CD4-positive, alpha-beta T cell treated with Interleukin-17A for 4 hours (primary cell): ENCODE measurements at regions not wholly inside any gene's neighbourhood (a gene's known extent, or its start where the extent isn't known, plus 50 kb on each side); places are given as distances from the start of the nearest gene placed in this dataset.
"Not testable (repeated sequence)": the region's sequence is repeated elsewhere in the genome, so short reads cannot be mapped to it uniquely, and the experiment has no call there.

Experiments
- DNase-seq: peaks from one replicate; pipeline ENCODE4 v3.0.0-alpha.2; 2020; ENCODE audit warnings: mixed read lengths

DNA sequence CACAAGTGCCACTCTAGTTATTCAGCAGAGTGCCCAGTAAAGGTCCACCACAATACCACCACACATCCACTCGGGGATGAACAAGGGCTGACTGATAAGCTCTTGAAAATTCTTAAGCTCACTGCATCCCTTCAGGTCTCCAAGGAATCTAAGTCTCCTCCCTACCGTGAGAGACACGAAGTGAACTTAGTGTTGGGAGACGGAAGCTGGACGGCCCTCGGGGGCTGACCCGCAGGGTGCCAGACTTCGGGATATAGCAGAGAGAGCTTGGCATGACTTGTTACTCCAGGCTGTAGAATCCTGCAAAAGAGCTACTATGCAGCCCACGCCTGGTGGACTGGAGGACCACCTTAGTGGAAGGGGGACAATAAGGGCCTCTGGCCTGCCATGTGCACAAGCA lies 75.1 kb downstream of the LYZL1 start:
- not testable (repeated sequence) for DNase-seq

DNA sequence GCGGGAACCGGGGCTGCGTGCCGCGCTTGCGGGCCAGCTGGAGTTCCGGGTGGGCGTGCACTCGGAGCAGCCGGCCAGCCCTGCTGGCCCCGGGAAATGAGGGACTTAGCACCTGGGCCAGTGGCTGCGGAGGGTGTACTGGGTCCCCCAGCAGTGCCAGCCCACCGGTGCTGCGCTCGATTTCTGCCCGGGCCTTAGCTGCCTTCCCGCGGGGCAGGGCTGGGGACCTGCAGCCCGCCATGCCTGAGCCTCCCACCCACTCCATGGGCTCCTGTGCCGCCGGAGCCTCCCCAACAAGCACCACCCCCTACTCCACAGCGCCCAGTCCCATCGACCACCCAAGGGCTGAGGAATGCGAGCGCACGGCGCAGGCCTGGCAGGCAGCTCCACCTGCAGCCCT lies 77.3 kb downstream of the LYZL1 start:
- not testable (repeated sequence) for DNase-seq

DNA sequence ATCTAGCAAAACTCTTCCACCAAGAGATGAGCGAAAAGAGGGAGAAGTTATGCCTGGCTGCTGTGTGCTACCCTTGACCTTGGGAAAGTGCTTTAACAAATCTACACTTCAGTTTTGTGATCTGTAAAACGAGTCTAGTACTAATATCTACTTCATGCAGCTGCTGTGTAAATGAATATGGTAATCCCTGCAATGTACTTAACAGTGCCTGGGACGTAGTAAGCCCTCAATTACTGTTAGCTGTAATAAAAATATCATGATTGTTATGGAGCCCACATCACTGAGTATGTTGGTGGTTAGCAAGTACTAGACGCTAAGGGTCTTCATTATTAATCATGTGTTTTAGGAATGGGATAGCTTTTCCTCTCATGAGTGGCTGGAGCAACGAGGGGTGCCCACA lies 80.5 kb downstream of the LYZL1 start:
- DNase-seq, result no peak

DNA sequence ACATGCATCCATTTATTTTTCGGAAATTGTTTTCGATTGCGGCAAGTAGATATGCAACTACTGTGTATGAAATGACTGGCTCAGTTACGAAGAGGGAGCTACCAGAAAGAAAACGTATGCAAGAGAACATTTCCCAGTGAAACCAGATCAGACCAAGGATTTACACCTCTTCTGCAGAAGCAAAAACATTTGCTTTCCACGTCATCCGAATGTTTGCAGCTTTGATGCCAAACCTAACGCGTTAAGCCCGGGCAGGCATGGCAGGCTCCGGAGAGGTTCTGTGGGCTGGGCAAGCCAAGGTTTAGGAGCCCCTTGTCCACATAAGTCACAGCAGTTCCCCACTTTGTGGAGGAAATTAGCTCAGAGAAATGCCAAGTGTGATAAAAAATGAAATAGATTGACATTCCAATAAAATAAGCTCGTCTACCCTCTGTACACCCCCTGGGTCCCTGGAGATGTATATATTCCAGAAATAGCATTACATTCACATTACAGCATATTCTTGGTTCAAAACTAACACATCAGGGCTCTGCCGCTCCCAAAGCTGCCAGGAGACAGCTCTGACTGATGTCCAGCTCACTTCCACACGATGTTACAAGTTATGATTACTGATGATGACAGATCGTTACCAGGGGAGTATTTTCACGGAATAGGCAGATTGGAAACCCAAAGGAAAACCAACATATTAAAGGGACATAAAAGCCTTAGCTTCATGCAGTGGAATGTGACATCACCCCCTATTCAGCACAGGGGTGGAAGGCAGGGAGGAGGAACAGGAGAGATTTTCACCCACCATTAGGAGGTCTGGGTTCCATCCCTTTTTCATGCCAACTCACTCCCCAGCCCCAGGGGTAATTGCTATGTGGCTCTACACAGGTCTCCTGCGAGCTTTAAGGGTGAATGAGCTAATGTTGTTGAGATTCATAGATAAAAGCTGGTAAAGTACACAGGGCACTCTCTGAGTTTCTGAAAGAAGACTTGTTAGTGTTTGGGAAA lies 81.5 kb downstream of the LYZL1 start:
- no peak for DNase-seq

DNA sequence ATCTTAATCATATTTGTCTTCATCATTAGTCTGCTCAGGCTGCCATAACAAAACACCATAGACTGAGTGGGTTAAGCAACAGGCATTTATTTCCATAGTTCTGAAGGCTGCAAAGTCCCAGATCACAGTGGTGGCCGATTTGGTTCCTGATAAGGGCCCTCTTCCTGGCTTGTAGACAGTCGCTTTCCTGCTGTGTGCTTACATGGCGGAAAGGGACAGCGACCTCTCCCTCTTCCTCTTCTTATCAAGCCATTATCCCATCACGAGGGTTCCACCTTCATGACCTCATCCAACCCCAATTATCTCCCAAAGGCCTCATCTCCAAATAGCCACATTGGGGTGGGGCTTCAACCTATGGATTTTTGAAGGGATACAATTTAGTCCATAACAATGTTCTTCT lies 84.0 kb downstream of the LYZL1 start:
- no peak for DNase-seq

DNA sequence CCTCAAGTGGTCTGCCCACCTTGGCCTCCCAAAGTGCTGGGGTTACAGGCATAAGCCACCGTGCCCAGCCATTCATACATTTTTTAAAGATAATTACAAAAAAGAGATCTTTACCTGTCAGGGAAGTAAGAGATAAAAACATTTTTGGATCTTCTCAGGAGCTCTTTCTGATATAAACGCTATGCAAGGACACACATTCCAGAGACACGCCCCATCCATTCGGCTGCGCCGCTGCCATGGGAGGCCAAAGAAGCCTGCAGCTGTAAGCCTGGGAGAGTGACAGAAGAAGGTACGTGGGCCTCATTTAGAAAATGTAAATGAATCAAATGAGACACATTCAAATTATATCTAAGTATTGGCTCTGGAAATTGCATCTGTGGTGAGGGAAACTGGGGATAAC lies 85.3 kb downstream of the LYZL1 start:
- DNase-seq, result no peak

DNA sequence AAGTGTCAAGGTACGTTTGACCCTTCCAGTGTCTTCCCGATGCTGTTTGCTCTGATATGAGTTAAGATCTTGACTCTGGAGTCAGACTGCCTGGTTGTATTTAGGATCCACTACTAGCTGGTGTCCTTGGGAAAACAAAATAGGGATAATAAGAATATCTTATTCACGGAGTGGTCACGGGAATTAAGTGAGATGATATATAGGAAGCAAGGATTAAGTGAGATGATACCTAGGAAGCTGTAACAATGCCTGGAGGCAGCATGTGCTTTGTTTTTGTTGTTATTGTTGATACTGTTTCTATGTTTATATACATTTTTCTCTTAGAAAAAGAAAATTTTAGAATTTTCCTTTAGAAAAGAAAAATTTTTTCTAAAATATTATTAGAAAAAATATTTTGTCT lies 87.0 kb downstream of the LYZL1 start:
- no peak for DNase-seq

DNA sequence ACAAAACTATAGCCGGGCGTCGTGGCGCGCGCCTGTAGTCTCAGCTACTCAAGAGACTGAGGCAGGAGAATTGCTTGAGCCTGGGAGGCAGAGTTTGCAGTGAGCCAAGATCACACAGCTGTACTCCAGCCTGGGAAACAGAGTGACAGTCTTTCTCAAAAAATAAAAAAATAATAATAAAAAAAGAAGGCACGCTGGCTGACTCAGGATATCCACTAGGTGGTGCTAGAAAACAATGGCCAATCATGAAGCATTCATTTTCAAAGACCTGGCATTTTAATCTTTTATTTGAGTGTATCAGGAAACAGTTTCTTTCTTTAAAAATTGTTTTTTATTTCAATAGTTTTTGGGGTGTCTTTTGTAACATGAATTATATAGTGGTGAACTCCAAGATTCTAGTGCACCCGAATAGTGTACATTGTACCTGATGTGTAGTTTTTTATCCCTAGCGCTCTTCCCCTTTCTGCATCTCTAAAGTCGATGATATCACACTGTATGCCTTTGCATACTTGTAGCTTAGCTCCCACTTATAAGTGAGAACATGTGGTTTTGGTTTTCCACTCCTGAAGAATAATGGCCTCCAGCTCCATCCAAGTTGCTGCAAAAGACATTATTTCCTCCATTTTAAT lies 88.6 kb downstream of the LYZL1 start:
- no peak for DNase-seq

DNA sequence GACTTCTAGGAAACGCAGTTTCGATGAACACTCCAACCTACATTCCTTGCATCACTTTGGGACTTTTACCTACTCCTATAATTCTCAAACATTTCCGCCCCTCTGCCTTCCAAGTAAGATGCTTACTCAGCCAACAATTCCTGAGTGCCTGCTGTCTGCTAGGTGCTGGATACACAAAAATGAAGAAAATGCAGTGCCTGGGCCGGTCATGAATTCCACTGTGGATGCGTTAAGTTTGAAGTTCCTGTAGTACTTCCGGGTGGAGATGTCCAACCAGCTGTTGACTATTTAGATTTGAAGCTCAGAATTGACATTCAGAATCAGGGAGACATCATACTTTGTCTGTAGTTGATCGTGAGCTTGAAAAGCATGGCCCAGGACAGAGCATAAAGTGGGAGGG lies 89.2 kb downstream of the LYZL1 start:
- no peak for DNase-seq

DNA sequence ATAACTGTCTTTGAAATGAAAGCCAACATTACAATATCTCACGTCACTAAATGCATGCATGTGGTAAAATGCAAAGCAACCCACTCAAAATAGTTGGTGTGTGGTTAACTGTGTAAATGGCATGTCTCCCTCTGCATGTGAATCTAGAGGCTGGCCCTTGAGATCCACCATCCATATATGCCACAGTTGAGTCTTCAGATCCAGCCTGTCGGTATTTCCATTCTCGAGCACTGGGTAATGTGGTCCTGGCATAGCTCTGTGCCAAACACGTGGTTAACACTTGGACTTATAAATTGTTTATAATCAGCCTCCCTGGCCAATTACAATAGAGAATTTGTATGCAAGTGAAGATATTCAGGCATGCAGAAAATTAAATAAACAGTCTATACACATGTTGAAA lies 90.3 kb downstream of the LYZL1 start:
- DNase-seq, result no peak

DNA sequence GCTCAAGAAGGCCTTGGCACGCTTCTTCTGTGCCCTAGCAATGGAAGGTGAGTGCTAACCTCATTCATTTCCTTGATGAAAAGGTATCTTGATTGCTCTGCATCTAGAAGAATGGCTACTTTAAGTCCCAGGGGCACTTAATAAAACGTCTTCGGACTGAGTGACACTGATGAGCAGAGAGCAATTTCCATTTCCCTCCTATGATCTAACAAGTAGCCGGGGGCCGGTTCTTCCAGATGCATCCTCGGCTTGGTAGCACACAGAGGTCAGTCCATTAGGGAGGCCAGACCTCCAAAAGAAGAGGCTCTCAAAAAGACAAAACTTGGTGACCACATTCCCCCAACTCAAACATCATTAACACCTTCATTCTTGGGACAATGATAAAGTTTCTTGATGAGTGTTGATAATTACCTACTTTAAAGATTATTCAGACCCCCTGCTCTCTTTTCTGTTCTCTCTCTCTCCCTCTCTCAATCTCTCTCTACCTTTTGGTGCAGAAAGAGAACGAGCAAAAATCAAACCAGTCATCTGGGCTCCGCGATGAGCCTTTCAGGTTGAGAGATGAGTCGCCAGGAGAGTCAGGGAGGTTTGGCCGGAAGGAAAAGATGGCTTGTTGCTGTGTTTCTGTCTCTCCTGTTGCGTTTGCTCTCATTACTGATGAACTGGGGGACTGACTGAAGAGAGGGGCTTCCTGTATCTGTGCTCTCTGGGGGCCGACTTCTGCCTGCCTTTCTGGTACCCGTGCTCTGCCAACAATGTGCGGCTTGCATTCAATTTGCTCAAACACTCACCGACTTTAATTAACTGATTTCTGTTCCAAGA lies 91.1 kb downstream of the LYZL1 start:
- DNase-seq, result not testable (repeated sequence)

DNA sequence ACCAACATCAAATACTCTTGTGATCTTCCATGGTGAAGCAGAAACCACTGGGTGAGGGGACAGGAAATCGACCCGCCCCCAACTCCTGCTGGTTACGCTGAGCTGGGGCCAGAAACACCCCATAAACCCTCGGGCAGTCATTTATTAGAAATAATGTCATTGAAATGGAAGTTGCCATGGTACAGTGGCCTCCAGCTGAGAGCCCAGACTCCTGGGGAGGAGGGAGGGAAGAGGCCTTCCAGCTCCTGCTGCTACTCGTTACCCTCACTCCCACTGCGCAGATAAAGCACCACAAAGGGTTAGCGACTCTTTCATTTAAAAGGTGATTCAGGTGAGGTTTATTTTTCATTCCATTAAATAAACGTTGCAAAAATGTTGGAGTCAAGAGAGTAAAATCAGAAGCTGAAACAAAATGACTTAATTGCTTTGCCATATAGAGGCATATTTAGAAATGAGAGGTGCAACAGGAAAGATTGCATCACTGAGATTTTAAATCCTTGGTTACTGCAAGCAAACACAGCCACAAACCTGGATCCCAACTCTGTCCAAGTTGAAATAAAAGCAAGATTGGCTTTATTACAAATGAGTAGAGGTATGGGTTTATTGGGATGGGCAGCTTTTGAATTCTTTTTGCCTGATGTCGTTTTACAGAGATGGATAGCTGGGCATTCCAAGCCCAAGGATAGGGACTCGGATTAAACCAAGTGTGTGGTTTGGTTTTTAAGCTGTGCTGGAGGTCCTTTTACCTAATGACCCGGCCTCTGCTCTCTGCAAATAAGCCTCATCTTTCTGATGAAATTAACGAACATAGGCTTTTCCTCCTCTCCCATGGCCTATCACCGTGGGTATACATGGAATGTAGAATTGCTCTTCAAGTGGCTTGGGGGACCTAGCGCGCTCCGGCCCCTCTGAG lies 92.0 kb downstream of the LYZL1 start:
- not testable (repeated sequence) for DNase-seq

DNA sequence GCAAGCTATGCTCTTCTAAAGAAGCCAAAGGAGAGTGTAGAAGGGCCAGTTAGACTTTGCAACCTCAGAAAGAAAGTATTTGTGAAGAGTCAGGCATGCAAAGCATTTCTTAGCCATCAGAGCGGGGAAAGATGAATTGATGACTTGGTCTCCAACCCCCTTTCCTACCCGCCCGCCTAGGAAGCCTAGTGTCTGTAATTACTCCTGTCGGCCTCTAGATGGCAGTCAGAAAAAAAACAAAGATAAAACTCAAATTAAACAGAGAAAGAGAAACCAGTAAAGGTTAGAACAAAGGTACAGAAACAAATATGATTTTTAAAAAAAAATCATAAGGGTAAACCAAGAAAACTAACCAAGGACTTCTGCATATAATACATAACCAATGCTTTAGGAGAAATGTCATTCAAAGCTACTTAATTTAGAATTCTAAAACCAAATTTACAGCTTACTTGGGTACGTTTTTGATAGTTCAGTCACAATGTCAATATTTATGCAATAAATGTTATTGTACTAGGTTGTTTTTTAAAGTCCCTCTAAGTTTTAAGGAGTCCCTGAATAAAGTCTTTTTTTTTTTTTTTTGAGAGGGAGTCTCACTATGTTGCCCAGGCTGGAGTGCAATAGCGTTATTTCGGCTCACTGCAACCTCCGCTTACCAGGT lies 97.6 kb downstream of the LYZL1 start:
- peak; percentile 27 for DNase-seq

DNA sequence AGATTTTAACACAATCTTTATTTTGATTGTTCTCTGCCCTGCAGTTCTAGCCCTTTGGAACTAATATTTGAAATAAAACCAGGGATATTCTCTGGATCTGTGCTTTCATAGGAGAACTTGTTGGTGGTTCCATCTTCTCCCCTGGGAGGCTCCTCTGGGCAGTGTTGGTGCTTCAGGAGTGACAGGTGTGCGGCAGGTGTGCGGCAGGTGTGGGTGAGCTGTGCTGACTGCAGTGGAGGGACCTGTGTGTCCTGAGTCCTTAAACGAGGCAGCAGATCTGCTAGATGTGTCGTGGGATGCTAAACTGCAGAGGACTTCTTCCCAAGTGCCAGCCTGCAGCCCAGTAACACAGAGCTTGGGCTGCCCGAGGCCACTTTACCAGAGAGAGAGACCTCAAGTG lies 98.4 kb downstream of the LYZL1 start:
- no peak for DNase-seq

DNA sequence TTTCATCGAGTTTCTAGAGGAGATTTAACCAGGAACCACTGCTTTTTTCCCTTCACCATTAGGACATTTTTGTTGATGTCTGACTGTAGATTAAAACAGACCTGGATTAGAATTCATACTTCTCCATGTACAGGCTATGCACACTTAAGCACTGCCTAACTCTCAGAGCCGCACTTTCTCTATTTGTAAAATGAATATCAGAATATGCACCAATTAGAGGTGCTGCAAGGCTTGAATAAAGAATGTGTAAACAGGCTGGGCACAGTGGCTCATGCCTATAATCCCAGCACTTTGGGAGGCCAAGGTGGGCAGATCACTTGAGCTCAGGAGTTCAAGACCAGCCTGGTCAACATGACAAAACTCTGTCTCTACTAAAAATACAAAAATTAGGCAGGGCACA lies 99.2 kb downstream of the LYZL1 start:
- DNase-seq, result not testable (repeated sequence)

DNA sequence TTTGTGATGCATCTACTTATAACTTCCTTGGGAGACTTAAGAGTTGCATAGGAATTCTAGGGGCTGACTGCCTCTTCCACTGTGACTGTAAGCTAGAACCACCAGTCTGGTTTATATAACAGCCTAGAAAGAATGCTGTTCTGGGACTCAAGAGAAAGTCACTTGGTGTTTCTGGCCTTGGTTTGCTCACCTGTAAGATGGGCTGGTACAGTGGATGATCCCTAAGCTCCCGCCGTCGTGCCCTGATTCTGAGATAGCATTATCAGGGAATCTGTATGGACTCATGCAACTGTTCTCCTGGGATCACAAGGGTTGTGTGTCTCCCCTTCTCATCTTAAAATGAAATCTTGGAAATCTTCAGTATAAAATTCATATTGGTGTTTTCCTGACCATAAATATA lies 100.6 kb downstream of the LYZL1 start:
- DNase-seq, result no peak

DNA sequence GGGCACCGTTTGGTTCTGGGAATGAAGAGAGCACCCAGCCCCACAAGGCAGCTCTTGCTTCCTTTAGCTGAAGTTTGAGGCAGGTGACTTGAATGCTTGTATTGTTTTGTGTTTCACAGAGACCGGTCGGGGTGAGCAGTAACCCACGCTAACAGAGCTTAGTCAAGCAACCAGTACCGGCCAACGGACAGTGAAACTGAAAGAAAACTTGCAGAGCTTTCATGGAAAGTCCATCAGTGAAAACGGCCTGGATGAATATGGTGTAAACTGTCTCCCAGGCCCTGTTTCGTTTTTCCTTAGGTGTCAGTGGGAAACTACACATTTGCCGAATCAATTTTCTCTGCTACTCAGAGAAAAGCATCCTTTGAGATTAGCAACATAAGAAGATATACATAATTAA lies 101.1 kb downstream of the LYZL1 start:
- no peak for DNase-seq

DNA sequence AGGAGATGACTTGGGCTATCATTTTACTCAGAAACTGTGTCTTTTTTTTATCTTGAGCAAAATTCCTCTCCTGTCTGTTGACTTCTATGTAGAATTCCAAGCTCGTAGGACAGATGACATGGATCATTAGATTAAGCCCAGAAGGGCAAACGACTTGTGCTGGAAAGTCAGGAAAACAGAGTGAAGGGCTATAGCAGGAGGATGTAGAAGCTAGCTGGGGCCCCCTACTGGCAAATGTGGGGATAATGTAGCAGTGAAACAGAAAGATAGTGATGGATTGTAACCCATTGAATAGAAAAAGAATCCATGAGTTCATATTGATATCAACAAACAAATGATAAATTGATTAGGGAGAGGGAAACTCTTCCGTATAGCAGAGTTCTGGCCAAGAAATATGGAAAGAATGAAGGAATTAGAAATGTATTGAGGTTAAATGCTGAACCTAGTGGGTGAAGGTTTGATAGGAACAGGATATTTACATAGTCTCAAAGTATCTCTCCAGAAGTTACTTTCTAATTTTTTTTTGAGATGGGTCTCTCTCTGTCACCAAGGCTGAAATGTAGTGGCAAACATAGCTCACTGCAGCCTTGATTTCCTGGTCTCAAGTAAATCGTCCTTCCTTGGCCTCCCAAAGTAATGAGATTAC lies 103.6 kb downstream of the LYZL1 start:
- DNase-seq, result peak; percentile 45

DNA sequence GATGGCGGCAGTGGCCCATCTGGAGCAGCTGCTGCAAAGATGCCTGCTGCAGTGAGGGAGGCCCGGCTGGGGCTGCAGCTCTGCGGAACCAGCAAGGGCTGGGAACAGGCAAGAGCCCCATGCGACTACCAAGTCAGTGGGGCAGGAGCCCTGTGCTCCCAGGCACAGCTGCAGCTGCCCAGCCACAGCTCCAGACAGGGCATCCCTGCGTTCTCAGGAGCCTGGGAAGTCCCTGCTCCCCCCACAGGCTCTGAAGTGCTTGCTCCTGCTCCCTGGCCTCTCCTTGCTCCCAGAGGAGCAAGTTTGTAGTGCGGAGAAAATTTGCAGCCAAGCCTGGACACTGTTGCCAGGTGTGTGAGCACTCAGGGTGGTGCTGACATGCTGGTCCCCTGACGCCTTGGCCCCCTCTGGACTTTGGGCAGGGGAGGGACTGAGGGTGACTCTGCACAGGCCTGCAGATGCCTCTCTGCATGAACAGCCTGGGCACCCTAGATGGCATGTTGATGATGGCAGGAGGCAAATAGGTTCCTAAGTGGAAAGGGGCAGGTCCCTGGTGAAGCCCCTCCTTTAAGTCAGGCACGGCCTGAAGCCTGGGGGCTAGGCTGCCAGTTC lies 105.6 kb downstream of the LYZL1 start:
- no peak for DNase-seq

DNA sequence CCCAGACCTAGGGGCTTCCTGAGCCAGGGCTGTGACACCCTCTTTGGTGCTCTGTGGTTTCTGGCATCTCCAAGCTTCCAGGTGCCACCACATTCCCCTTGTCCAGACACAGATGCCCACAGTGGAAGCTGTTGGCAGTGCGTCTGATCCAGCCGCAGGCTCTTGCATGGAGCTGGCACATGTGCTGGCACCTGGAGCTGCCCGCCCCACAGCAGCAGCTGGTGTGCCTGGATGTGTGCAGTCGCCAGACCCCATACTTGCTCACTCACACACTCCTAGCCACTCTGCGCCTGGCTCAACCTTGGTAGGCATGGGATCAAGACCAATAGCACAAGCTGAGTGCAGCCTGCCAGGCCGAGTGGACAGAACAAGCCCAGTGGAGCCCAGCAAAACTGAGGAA lies 106.5 kb downstream of the LYZL1 start:
- no peak for DNase-seq

DNA sequence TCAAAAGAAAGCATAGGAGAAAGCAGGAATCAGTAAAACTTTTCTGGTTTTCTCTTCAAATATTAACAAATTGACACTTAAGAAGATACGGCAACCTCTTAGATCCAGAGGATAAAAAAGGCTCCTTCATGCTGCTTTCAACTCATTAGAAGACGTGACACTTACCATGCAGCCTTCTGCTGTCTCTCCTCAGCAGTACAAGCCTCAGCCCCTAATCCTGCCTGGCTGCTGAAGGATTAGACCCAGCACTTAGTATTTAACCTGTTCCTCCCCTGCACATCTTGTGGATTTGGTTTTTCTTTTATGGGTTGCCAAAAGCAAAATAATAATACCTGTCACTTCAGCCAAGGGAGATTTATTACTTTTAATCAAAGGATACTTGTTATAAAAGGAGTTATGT lies 108.4 kb downstream of the LYZL1 start:
- DNase-seq, result no peak
